Sigmoid colon (tissue), 4 donors: ENCODE measurements at regions not wholly inside any gene's neighbourhood (a gene's known extent, or its start where the extent isn't known, plus 50 kb on each side); places are given as distances from the start of the nearest gene placed in this dataset.
"Not testable (repeated sequence)": the region's sequence is repeated elsewhere in the genome, so short reads cannot be mapped to it uniquely, and the experiment has no call there.

Source experiments
- CTCF ChIP-seq, 4 experiments: fragments of 450-650 bp in 3 of 4; fragments of 200-600 bp in 1 of 4; IDR thresholded peaks; one replicate each; pipeline ENCODE4 v1.5.1; 2016 to 2019; ENCODE audit warnings: antibody characterized with exemption in 4 of 4, mild to moderate bottlenecking in 3 of 4, moderate library complexity in 2 of 4
- POLR2AphosphoS5 ChIP-seq, 4 donors: sonication (generic); formaldehyde crosslinking; IDR thresholded peaks; one replicate each; pipeline ENCODE4 v1.6.1; 2017; ENCODE audit warnings: antibody characterized with exemption in 4 of 4

GRCh38 chrX:65850821-65851220 is 183.4 kb downstream of the MSN start:
- TF ChIP-seq CTCF, POLR2AphosphoS5 (IDR thresholded peaks at IDR 0.05): not testable (repeated sequence)
